OCI-LY3 (cell line): ENCODE measurements at regions not wholly inside any gene's neighbourhood (a gene's known extent, or its start where the extent isn't known, plus 50 kb on each side); places are given as distances from the start of the nearest gene placed in this dataset.

Experiments used
- H2AFZ ChIP-seq: fragments of 200-600, 300-600 bp; shearing (Covaris generic); 2 replicates; pipeline ENCODE4 v1.6.0; 2014; ENCODE audit warnings: antibody characterized with exemption, low read depth, low read length
- H3K27ac ChIP-seq: fragments of 200-600, 300-600 bp; sonication (generic); 2 replicates; pipeline ENCODE4 v1.5.1; 2014; ENCODE audit warnings: mild to moderate bottlenecking, low read length, moderate library complexity, mixed read lengths
- H3K27me3 ChIP-seq: fragments of 200-600, 300-600 bp; sonication (generic); 2 replicates; pipeline ENCODE4 v1.6.1; 2014; ENCODE audit warnings: low read depth, low read length, mixed read lengths
- H3K36me3 ChIP-seq: fragments of 200-600, 300-600 bp; sonication (generic); replicated peaks from 2 replicates; pipeline ENCODE3; 2014; ENCODE audit warnings: low read depth, low read length, mixed read lengths
- H3K4me1 ChIP-seq: fragments of 300-600, 200-600 bp; sonication (generic); 2 replicates; pipeline ENCODE4 v1.6.1; 2014; ENCODE audit warnings: low read length, mixed read lengths
- H3K4me2 ChIP-seq: fragments of 200-600, 300-600 bp; sonication (generic); 2 replicates; pipeline ENCODE4 v1.6.1; 2014; ENCODE audit warnings: low read length, mixed read lengths
- H3K4me3 ChIP-seq: fragments of 300-600, 200-600 bp; sonication (generic); 2 replicates; pipeline ENCODE4 v1.5.1; 2014; ENCODE audit warnings: antibody characterized with exemption, mild to moderate bottlenecking, low read length, moderate library complexity
- H3K79me2 ChIP-seq: fragments of 300-600, 200-600 bp; shearing (Covaris generic); 2 replicates; pipeline ENCODE4 v1.6.1; 2014; ENCODE audit warnings: mild to moderate bottlenecking, low read length, mixed read lengths
- H3K9ac ChIP-seq: fragments of 300-600, 200-600 bp; shearing (Covaris generic); 2 replicates; pipeline ENCODE4 v1.6.0; 2014; ENCODE audit warnings: mild to moderate bottlenecking, low read length, moderate library complexity
- H3K9me3 ChIP-seq: fragments of 200-600, 300-600 bp; shearing (Covaris generic); 2 replicates; pipeline ENCODE4 v1.6.1; 2014; ENCODE audit warnings: low read length, mixed read lengths; ENCODE audit not compliant: insufficient read depth
- H4K20me1 ChIP-seq: fragments of 200-600, 300-600 bp; sonication (generic); 2 replicates; pipeline ENCODE4 v1.6.1; 2016; ENCODE audit warnings: low read length, mixed read lengths; ENCODE audit not compliant: insufficient read depth
- EZH2phosphoT487 ChIP-seq: fragments of 200-600 bp; shearing (Covaris generic); IDR thresholded peaks from 2 replicates; pipeline ENCODE4 v1.6.1; 2018; ENCODE audit warnings: antibody characterized with exemption, mixed run types, low read depth
- TF ChIP-seq, protein P1 (sequence below): fragments of 200-600, 300-600 bp; sonication (generic); IDR thresholded peaks from 2 replicates; pipeline ENCODE4 v1.5.1; 2014; ENCODE audit warnings: antibody characterized with exemption, low read length, low read depth

DNA sequence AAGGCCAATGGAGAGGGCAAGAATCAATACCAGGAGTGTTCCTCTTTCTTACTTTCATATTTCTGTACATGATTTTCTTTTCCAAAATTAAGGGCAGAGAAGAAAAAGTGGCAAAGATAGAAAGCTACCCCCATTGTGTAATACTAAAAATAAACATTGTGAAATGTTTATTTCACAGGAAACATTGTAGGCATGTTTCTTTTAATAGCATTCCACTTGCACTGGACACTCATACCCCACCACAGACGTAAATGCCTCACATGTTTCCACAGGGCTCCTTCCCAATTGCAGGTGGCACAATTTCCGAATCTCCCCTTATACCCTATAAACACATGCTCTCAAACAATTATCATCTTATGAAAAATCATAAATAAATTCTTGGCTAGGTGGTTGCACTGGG is 645.1 kb upstream of the SETBP1 start:
- Histone ChIP-seq H3K9me3 (no peaks in the 10 kb centered on the region), H3K36me3 (no peaks in the 10 kb centered on the region), H3K79me2 (no peaks in the 10 kb centered on the region), H3K4me1 (no peaks in the 10 kb centered on the region), H3K9ac (no peak overlapping the region), H2AFZ (no peak overlapping the region), H4K20me1 (no peaks in the 10 kb centered on the region), H3K27me3 (no peaks in the 10 kb centered on the region), H3K27ac (no peak overlapping the region), H3K4me3 (no peak overlapping the region), H3K4me2 (no peak overlapping the region)
- TF ChIP-seq, protein P1, sequence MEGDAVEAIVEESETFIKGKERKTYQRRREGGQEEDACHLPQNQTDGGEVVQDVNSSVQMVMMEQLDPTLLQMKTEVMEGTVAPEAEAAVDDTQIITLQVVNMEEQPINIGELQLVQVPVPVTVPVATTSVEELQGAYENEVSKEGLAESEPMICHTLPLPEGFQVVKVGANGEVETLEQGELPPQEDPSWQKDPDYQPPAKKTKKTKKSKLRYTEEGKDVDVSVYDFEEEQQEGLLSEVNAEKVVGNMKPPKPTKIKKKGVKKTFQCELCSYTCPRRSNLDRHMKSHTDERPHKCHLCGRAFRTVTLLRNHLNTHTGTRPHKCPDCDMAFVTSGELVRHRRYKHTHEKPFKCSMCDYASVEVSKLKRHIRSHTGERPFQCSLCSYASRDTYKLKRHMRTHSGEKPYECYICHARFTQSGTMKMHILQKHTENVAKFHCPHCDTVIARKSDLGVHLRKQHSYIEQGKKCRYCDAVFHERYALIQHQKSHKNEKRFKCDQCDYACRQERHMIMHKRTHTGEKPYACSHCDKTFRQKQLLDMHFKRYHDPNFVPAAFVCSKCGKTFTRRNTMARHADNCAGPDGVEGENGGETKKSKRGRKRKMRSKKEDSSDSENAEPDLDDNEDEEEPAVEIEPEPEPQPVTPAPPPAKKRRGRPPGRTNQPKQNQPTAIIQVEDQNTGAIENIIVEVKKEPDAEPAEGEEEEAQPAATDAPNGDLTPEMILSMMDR, result no peak
- TF ChIP-seq EZH2phosphoT487, result no peak

DNA sequence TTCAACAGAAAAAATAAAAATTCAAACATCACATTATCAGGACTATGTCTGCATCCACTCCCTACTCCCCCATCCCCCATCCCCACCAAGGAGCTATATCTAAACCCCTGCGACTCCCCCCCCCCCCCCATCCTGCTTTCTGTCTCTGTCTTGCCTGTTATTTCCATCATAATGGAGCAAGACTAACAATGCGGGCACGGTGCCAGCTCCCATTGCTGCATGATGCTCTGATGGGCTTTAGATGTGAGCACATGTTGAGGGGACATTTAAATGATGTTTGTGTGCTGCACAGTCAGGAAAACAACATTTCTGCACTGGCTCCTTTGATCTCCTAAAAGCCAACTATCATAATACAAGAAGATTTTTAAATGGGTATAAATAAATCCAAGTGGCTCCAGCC is 644.2 kb upstream of the SETBP1 start:
- no peak overlapping the region for H2AFZ ChIP-seq
- no peaks in the 10 kb centered on the region for H3K36me3 ChIP-seq
- H3K79me2 ChIP-seq, result no peaks in the 10 kb centered on the region
- H3K27ac ChIP-seq, result no peak overlapping the region
- H3K27me3 ChIP-seq, result no peaks in the 10 kb centered on the region
- no peak overlapping the region for H3K4me2 ChIP-seq
- H3K9me3 ChIP-seq, result no peaks in the 10 kb centered on the region
- TF ChIP-seq, protein P1, result no peak
- TF ChIP-seq EZH2phosphoT487, result no peak
- no peak overlapping the region for H3K4me3 ChIP-seq
- H3K4me1 ChIP-seq, result no peaks in the 10 kb centered on the region
- no peaks in the 10 kb centered on the region for H4K20me1 ChIP-seq
- H3K9ac ChIP-seq, result no peak overlapping the region

DNA sequence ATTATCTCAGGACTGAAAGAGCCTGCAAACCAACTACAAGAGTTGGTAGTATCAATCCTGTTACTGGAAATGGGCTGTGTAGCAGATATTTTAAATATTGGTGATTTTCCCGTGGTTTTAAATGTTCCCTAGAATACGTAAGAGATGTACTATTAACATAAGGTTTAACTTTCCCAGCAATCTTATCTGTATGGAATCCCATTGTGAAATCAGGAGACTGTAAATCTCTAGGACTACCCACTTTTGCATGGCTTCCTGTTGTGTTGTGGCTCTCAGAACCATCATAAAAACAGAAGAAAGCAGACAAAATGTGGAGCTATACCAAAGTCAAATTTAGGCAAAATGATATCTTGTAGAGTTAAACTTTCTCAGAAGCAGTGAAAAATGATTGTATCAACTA is 641.5 kb upstream of the SETBP1 start:
- H3K36me3 ChIP-seq, result no peaks in the 10 kb centered on the region
- no peak overlapping the region for H3K27ac ChIP-seq
- no peak overlapping the region for H3K4me3 ChIP-seq
- H3K27me3 ChIP-seq, result no peaks in the 10 kb centered on the region
- no peaks in the 10 kb centered on the region for H3K79me2 ChIP-seq
- H3K9ac ChIP-seq, result no peak overlapping the region
- no peaks in the 10 kb centered on the region for H4K20me1 ChIP-seq
- no peak overlapping the region for H2AFZ ChIP-seq
- no peak overlapping the region for H3K4me2 ChIP-seq
- H3K9me3 ChIP-seq, result no peaks in the 10 kb centered on the region
- H3K4me1 ChIP-seq, result no peaks in the 10 kb centered on the region
- no peak for TF ChIP-seq EZH2phosphoT487
- TF ChIP-seq, protein P1, result no peak

DNA sequence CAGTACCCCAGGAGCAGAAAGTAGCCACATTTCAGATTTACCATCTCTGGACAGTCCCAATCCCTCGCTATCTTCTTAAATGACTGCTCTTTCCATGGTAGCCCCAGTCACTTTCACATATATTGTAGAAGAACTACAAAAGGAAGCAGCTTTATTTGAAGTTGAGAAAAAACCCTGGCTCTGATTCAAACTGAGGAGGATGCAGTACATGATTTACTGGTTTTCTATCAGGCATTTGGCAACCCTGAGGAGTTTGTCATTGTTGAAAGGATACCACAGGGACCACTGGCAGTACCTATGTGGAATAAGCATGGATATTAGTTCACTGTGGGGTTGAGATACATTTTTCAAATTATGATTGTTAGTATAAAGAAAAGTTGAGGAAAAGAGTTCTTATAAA is 640.9 kb upstream of the SETBP1 start:
- no peak overlapping the region for H3K9ac ChIP-seq
- no peaks in the 10 kb centered on the region for H3K4me1 ChIP-seq
- no peak overlapping the region for H3K4me3 ChIP-seq
- no peak overlapping the region for H3K4me2 ChIP-seq
- no peak overlapping the region for H3K27ac ChIP-seq
- TF ChIP-seq EZH2phosphoT487, result no peak
- H3K9me3 ChIP-seq, result no peaks in the 10 kb centered on the region
- no peaks in the 10 kb centered on the region for H3K79me2 ChIP-seq
- H3K27me3 ChIP-seq, result no peaks in the 10 kb centered on the region
- H3K36me3 ChIP-seq, result no peaks in the 10 kb centered on the region
- no peaks in the 10 kb centered on the region for H4K20me1 ChIP-seq
- H2AFZ ChIP-seq, result no peak overlapping the region

DNA sequence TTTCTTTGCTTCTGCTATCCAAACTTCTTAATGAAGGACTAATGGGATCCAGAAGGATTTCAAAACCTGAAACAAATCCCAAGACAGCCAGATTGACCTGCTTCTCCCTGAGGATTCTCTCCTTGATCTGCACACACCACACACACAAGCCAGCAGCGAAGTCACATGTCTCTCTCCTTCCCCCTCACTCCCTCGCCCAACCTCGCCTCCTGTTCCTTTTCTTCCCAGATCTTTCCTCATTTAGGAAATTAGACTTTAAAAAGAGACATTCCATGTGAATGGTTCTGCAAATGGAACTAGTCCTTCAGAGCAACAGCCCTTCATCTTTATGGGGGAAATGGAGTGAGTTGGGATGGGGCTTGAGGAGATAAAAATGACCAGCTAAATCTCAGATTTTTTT is 639.1 kb upstream of the SETBP1 start:
- H4K20me1 ChIP-seq, result no peaks in the 10 kb centered on the region
- H3K36me3 ChIP-seq, result no peaks in the 10 kb centered on the region
- H3K27ac ChIP-seq, result no peak overlapping the region
- H3K9ac ChIP-seq, result no peak overlapping the region
- H3K9me3 ChIP-seq, result no peaks in the 10 kb centered on the region
- H3K79me2 ChIP-seq, result no peaks in the 10 kb centered on the region
- no peak overlapping the region for H3K4me3 ChIP-seq
- no peaks in the 10 kb centered on the region for H3K27me3 ChIP-seq
- no peak overlapping the region for H3K4me2 ChIP-seq
- TF ChIP-seq, protein P1, result no peak
- no peak for TF ChIP-seq EZH2phosphoT487
- H2AFZ ChIP-seq, result no peak overlapping the region
- no peaks in the 10 kb centered on the region for H3K4me1 ChIP-seq
